SK-N-SH treated with all-trans-retinoic acid at 6 μM for 48 hours (cell line): ENCODE measurements at regions not wholly inside any gene's neighbourhood (a gene's known extent, or its start where the extent isn't known, plus 50 kb on each side); places are given as distances from the start of the nearest gene placed in this dataset.

Source experiments
- ATAC-seq: fragments of 200-7000 bp; cut with Tn5 transposase; 3 replicates; pipeline ENCODE4 v1.9.1; 2020; ENCODE audit warnings: mild to moderate bottlenecking, moderate library complexity
- ARNTL ChIP-seq: fragments of 450-650 bp; formaldehyde crosslinking; IDR thresholded peaks from 2 replicates; pipeline ENCODE4 v1.5.0; 2020; ENCODE audit warnings: low read depth, mild to moderate bottlenecking, moderate library complexity, borderline replicate concordance
- BACH2 ChIP-seq: fragments of 250-450 bp; sonication (Bioruptor Pico); IDR thresholded peaks from 2 replicates; pipeline ENCODE4 v1.9.0; 2021; ENCODE audit warnings: mild to moderate bottlenecking, borderline replicate concordance
- CREB5 ChIP-seq: fragments of 250-450 bp; sonication (Bioruptor Pico); IDR thresholded peaks from 2 replicates; pipeline ENCODE4 v1.5.1; 2020; ENCODE audit warnings: low read depth, mild to moderate bottlenecking, moderate library complexity
- CSDC2 ChIP-seq: fragments of 250-450 bp; sonication (Bioruptor Pico); IDR thresholded peaks from 2 replicates; pipeline ENCODE4 v1.5.0; 2020; ENCODE audit warnings: mild to moderate bottlenecking, moderate library complexity
- CSRNP3 ChIP-seq: fragments of 250-450 bp; sonication (Bioruptor Pico); IDR thresholded peaks from 2 replicates; pipeline ENCODE4 v1.5.1; 2021; ENCODE audit warnings: mild to moderate bottlenecking, moderate library complexity
- GLIS3 ChIP-seq: fragments of 250-450 bp; sonication (Bioruptor Pico); IDR thresholded peaks from 2 replicates; pipeline ENCODE4 v1.5.0; 2020; ENCODE audit warnings: mild to moderate bottlenecking, moderate library complexity
- ISL1 ChIP-seq: fragments of 250-450 bp; sonication (Bioruptor Pico); IDR thresholded peaks from 2 replicates; pipeline ENCODE4 v2.1.2; 2022; ENCODE audit warnings: mild to moderate bottlenecking, moderate library complexity
- OSR1 ChIP-seq: fragments of 250-450 bp; sonication (Bioruptor Pico); IDR thresholded peaks from 2 replicates; pipeline ENCODE4 v1.8.0; 2022; ENCODE audit warnings: moderate library complexity, mild to moderate bottlenecking, inconsistent platforms
- PATZ1 ChIP-seq: fragments of 250-450 bp; sonication (Bioruptor Pico); IDR thresholded peaks from 2 replicates; pipeline ENCODE4 v1.8.0; 2020; ENCODE audit warnings: mild to moderate bottlenecking, moderate library complexity, borderline replicate concordance
- PPARA ChIP-seq: fragments of 250-450 bp; sonication (Bioruptor Pico); IDR thresholded peaks from 2 replicates; pipeline ENCODE4 v1.5.0; 2020; ENCODE audit warnings: mild to moderate bottlenecking, borderline replicate concordance
- RARB ChIP-seq: fragments of 250-450 bp; sonication (Bioruptor Pico); IDR thresholded peaks from 2 replicates; pipeline ENCODE4 v1.8.0; 2021; ENCODE audit warnings: mild to moderate bottlenecking, moderate library complexity
- TOX ChIP-seq: fragments of 250-450 bp; sonication (Bioruptor Pico); IDR thresholded peaks from 2 replicates; pipeline ENCODE4 v1.8.0; 2021; ENCODE audit warnings: mild to moderate bottlenecking, moderate library complexity, borderline replicate concordance
- TSHZ2 ChIP-seq: fragments of 250-450 bp; sonication (Bioruptor Pico); IDR thresholded peaks from 2 replicates; pipeline ENCODE4 v1.5.0; 2020; ENCODE audit warnings: mild to moderate bottlenecking, moderate library complexity
- ZC3H10 ChIP-seq: fragments of 250-450 bp; sonication (Bioruptor Pico); IDR thresholded peaks from 2 replicates; pipeline ENCODE4 v1.5.1; 2021; ENCODE audit warnings: mild to moderate bottlenecking, moderate library complexity
- ZFP3 ChIP-seq: fragments of 250-450 bp; sonication (Bioruptor Pico); IDR thresholded peaks from 2 replicates; pipeline ENCODE4 v1.5.0; 2020; ENCODE audit warnings: mild to moderate bottlenecking, moderate library complexity
- ZFP30 ChIP-seq: fragments of 450-650 bp; formaldehyde crosslinking; IDR thresholded peaks from 2 replicates; pipeline ENCODE4 v1.5.0; 2022; ENCODE audit warnings: mild to moderate bottlenecking, moderate library complexity
- ZNF565 ChIP-seq: fragments of 450-650 bp; formaldehyde crosslinking; conservative IDR thresholded peaks from 2 replicates; pipeline ENCODE4 v1.5.0; 2020; ENCODE audit warnings: low read depth, mild to moderate bottlenecking, moderate library complexity
- ZNF70 ChIP-seq: fragments of 450-650 bp; formaldehyde crosslinking; IDR thresholded peaks from 2 replicates; pipeline ENCODE4 v1.5.0; 2020; ENCODE audit warnings: mild to moderate bottlenecking, moderate library complexity
- ZNF8 ChIP-seq: fragments of 450-650 bp; formaldehyde crosslinking; IDR thresholded peaks from 2 replicates; pipeline ENCODE4 v1.5.0; 2020; ENCODE audit warnings: mild to moderate bottlenecking, moderate library complexity

GRCh38 chr4:11514779-11515419, 86.2 kb upstream of the HS3ST1 start:
- ATAC-seq, result no peak
- TF ChIP-seq PPARA (CRISPR knock-in tag), result no peak

- ATAC-seq, result no peak
Measured at GRCh38 chr4:11514003-11514402, 85.3 kb upstream of the HS3ST1 start.

GRCh38 chr4:11512871-11513270, 84.2 kb upstream of the HS3ST1 start:
- ATAC-seq, result no peak
- TF ChIP-seq TOX (no peak), GLIS3 (CRISPR knock-in tag) (no peak), OSR1 (CRISPR knock-in tag) (no peak)

More at GRCh38 chr4:11514003-11514402, 85.3 kb upstream of the HS3ST1 start:
- TF ChIP-seq OSR1 (CRISPR knock-in tag) (no peak), ZNF8 (CRISPR knock-in tag) (no peak), PPARA (CRISPR knock-in tag) (no peak), CREB5 (CRISPR knock-in tag) (no peak), PATZ1 (CRISPR knock-in tag) (no peak), GLIS3 (CRISPR knock-in tag) (no peak), CSRNP3 (CRISPR knock-in tag) (no peak), ARNTL (no peak)

GRCh38 chr4:11511321-11511720, 82.6 kb upstream of the HS3ST1 start:
- TF ChIP-seq ZC3H10 (no peak), ZFP30 (CRISPR knock-in tag) (no peak), PPARA (CRISPR knock-in tag) (no peak), ZNF8 (CRISPR knock-in tag) (no peak), OSR1 (CRISPR knock-in tag) (no peak), BACH2 (CRISPR knock-in tag) (no peak), ZFP3 (CRISPR knock-in tag) (no peak), TSHZ2 (no peak), CREB5 (CRISPR knock-in tag) (no peak)
- no peak for ATAC-seq

GRCh38 chr4:11507920-11508319, 79.2 kb upstream of the HS3ST1 start:
- no peak for ATAC-seq
- TF ChIP-seq CSDC2 (no peak), ISL1 (no peak), PATZ1 (CRISPR knock-in tag) (no peak), RARB (no peak), ZNF70 (CRISPR knock-in tag) (no peak), TSHZ2 (no peak), BACH2 (CRISPR knock-in tag) (no peak), ZNF565 (CRISPR knock-in tag) (no peak)
